ENCODE measurements at regions not wholly inside any gene's neighbourhood (a gene's known extent, or its start where the extent isn't known, plus 50 kb on each side); places are given as distances from the start of the nearest gene placed in this dataset.

- DNase-seq (ENCODE audit: low read depth in 4 of 4, low spot score in 3 of 4) = no peak
Observed at GRCh38 chr1:238171985-238172384, 281.3 kb upstream of the ZP4 start.

GRCh38 chr1:238161955-238162354 is 271.2 kb upstream of the ZP4 start:
- no peak for DNase-seq (ENCODE audit: low read depth in 4 of 4, low spot score in 3 of 4)

- DNase-seq (ENCODE audit: low read depth in 4 of 4, low spot score in 3 of 4) = no peak
Observed at GRCh38 chr1:238153939-238154338, 263.2 kb upstream of the ZP4 start.

GRCh38 chr1:238153253-238153652 is 262.5 kb upstream of the ZP4 start:
- no peak for DNase-seq (ENCODE audit: low read depth in 4 of 4, low spot score in 3 of 4)

GRCh38 chr1:238152119-238152518 is 261.4 kb upstream of the ZP4 start:
- DNase-seq (ENCODE audit: low read depth in 4 of 4, low spot score in 3 of 4) = no peak

GRCh38 chr1:238143038-238143437 is 252.3 kb upstream of the ZP4 start:
- DNase-seq (ENCODE audit: low read depth in 4 of 4, low spot score in 3 of 4) = no peak

- no peak for DNase-seq (ENCODE audit: low read depth in 4 of 4, low spot score in 3 of 4)
Observed at GRCh38 chr1:238141353-238141752, 250.6 kb upstream of the ZP4 start.

- no peak for DNase-seq (ENCODE audit: low read depth in 4 of 4, low spot score in 3 of 4)
Observed at GRCh38 chr1:238139713-238140112, 249.0 kb upstream of the ZP4 start.

- no peak for DNase-seq (ENCODE audit: low read depth in 4 of 4, low spot score in 3 of 4)
Observed at GRCh38 chr1:238138059-238138626, 247.4 kb upstream of the ZP4 start.

GRCh38 chr1:238135708-238136664 is 245.3 kb upstream of the ZP4 start:
- no peak for DNase-seq (ENCODE audit: low read depth in 4 of 4, low spot score in 3 of 4)

- DNase-seq (ENCODE audit: low read depth in 4 of 4, low spot score in 3 of 4) = no peak
Observed at GRCh38 chr1:238129677-238130076, 239.0 kb upstream of the ZP4 start.

- no peak for DNase-seq (ENCODE audit: low read depth in 4 of 4, low spot score in 3 of 4)
Observed at GRCh38 chr1:238123201-238123600, 232.5 kb upstream of the ZP4 start.

- no peak for DNase-seq (ENCODE audit: low read depth in 4 of 4, low spot score in 3 of 4)
Observed at GRCh38 chr1:238119861-238120260, 229.1 kb upstream of the ZP4 start.

GRCh38 chr1:238119060-238119459 is 228.3 kb upstream of the ZP4 start:
- DNase-seq (ENCODE audit: low read depth in 4 of 4, low spot score in 3 of 4) = no peak

GRCh38 chr1:238115852-238116251 is 225.1 kb upstream of the ZP4 start:
- no peak for DNase-seq (ENCODE audit: low read depth in 4 of 4, low spot score in 3 of 4)

GRCh38 chr1:238112952-238113621 is 222.4 kb upstream of the ZP4 start:
- no peak for DNase-seq (ENCODE audit: low read depth in 4 of 4, low spot score in 3 of 4)

GRCh38 chr1:238111516-238111915 is 220.8 kb upstream of the ZP4 start:
- DNase-seq (ENCODE audit: low read depth in 4 of 4, low spot score in 3 of 4) = no peak

- DNase-seq (ENCODE audit: low read depth in 4 of 4, low spot score in 3 of 4) = no peak
Observed at GRCh38 chr1:238111081-238111480, 220.4 kb upstream of the ZP4 start.

- no peak for DNase-seq (ENCODE audit: low read depth in 4 of 4, low spot score in 3 of 4)
Observed at GRCh38 chr1:238108417-238108816, 217.7 kb upstream of the ZP4 start.

GRCh38 chr1:238107322-238107721 is 216.6 kb upstream of the ZP4 start:
- no peak for DNase-seq (ENCODE audit: low read depth in 4 of 4, low spot score in 3 of 4)

GRCh38 chr1:238104752-238105151 is 214.0 kb upstream of the ZP4 start:
- DNase-seq (ENCODE audit: low read depth in 4 of 4, low spot score in 3 of 4) = no peak

- DNase-seq (ENCODE audit: low read depth in 4 of 4, low spot score in 3 of 4) = no peak
Observed at GRCh38 chr1:238101923-238102322, 211.2 kb upstream of the ZP4 start.

Data from left renal pelvis (tissue), 4 donors.